HEK293 (cell line): ENCODE measurements at regions not wholly inside any gene's neighbourhood (a gene's known extent, or its start where the extent isn't known, plus 50 kb on each side); places are given as distances from the start of the nearest gene placed in this dataset.

Source experiments
- CTCF ChIA-PET: fragments of 350-600 bp; formaldehyde crosslinking; extraction: SDS; loops from one replicate; lab custom pipeline; 2021; ENCODE audit warnings: antibody characterized with exemption; lab: Yijun Ruan, JAX
- POLR2A ChIA-PET: fragments of 300-600 bp; formaldehyde crosslinking; extraction: SDS; loops from one replicate; lab custom pipeline; 2020; ENCODE audit warnings: antibody characterized with exemption, inconsistent platforms; lab: Yijun Ruan, JAX
- H3K27ac ChIP-seq: fragments of 200-500 bp; sonication (Bioruptor generic); 2 replicates; pipeline ENCODE4 v1.5.1; 2014; ENCODE audit warnings: low read depth, low read length, control low read depth, inconsistent platforms; ENCODE audit errors: extremely low read depth
- H3K36me3 ChIP-seq, 2 experiments: fragments of 200-500 bp in 1 of 2; sonication (Bioruptor generic) in 1 of 2; 1 replicate in 1 of 2; 2 replicates in 1 of 2; pipeline ENCODE4 v1.5.1; 2014 to 2017; ENCODE audit warnings: inconsistent platforms in 2 of 2, low read length in 2 of 2; ENCODE audit not compliant: control insufficient read depth in 2 of 2, insufficient read depth in 1 of 2
- H3K4me1 ChIP-seq: fragments of 200-500 bp; sonication (Bioruptor generic); 2 replicates; pipeline ENCODE4 v1.5.1; 2014; ENCODE audit warnings: mild to moderate bottlenecking, low read length, inconsistent platforms; ENCODE audit not compliant: control insufficient read depth, insufficient read depth
- H3K4me3 ChIP-seq: 2 replicates; pipeline ENCODE4 v1.5.1; 2011; ENCODE audit warnings: low read depth, mild to moderate bottlenecking, control low read depth, low read length, moderate library complexity
- H3K9me3 ChIP-seq: fragments of 200-500 bp; sonication (Bioruptor generic); 2 replicates; pipeline ENCODE4 v1.5.1; 2014; ENCODE audit warnings: low read depth, low read length, inconsistent platforms; ENCODE audit not compliant: control insufficient read depth, insufficient read depth
- BCL11A ChIP-seq: fragments of 450-650 bp; formaldehyde crosslinking; IDR thresholded peaks from 2 replicates; pipeline ENCODE4 v1.5.1; 2016; ENCODE audit warnings: low read depth, missing biosample characterization, missing genetic modification characterization
- GFI1B ChIP-seq: fragments of 450-650 bp; formaldehyde crosslinking; IDR thresholded peaks from 2 replicates; pipeline ENCODE4 v1.5.1; 2016; ENCODE audit warnings: missing biosample characterization, missing genetic modification characterization
- GLI4 ChIP-seq: fragments of 450-650 bp; formaldehyde crosslinking; IDR thresholded peaks from 2 replicates; pipeline ENCODE4 v1.5.1; 2016; ENCODE audit warnings: missing biosample characterization, missing genetic modification characterization
- HOXC10 ChIP-seq: sonication (generic); formaldehyde crosslinking; IDR thresholded peaks from 2 replicates; pipeline ENCODE4 v1.8.1; 2023; ENCODE audit warnings: mild to moderate bottlenecking, missing genetic modification reagents
- KLF10 ChIP-seq: fragments of 450-650 bp; IDR thresholded peaks from 2 replicates; pipeline ENCODE4 v1.5.1; 2018; ENCODE audit warnings: missing biosample characterization, mild to moderate bottlenecking, missing genetic modification characterization
- OSR2 ChIP-seq: fragments of 450-650 bp; formaldehyde crosslinking; IDR thresholded peaks from 2 replicates; pipeline ENCODE4 v1.5.1; 2016; ENCODE audit warnings: missing biosample characterization, missing genetic modification characterization
- RBAK ChIP-seq: fragments of 450-650 bp; formaldehyde crosslinking; IDR thresholded peaks from 2 replicates; pipeline ENCODE4 v1.5.1; 2016; ENCODE audit warnings: missing biosample characterization, missing genetic modification characterization
- SCRT2 ChIP-seq: fragments of 450-650 bp; formaldehyde crosslinking; IDR thresholded peaks from 2 replicates; pipeline ENCODE4 v1.5.1; 2016; ENCODE audit warnings: missing biosample characterization, missing genetic modification characterization
- WT1 ChIP-seq: fragments of 450-650 bp; formaldehyde crosslinking; IDR thresholded peaks from 2 replicates; pipeline ENCODE4 v1.5.1; 2016; ENCODE audit warnings: missing biosample characterization, missing genetic modification characterization
- ZBTB1 ChIP-seq: fragments of 450-650 bp; formaldehyde crosslinking; IDR thresholded peaks from 2 replicates; pipeline ENCODE4 v1.5.1; 2016; ENCODE audit warnings: missing biosample characterization, missing genetic modification characterization
- ZBTB21 ChIP-seq: fragments of 450-650 bp; formaldehyde crosslinking; IDR thresholded peaks from 2 replicates; pipeline ENCODE4 v1.5.1; 2017; ENCODE audit warnings: missing biosample characterization, missing genetic modification characterization
- ZBTB48 ChIP-seq: fragments of 450-650 bp; formaldehyde crosslinking; IDR thresholded peaks from 2 replicates; pipeline ENCODE4 v1.5.1; 2016; ENCODE audit warnings: missing biosample characterization, missing genetic modification characterization
- ZNF138 ChIP-seq: fragments of 450-650 bp; formaldehyde crosslinking; IDR thresholded peaks from 2 replicates; pipeline ENCODE4 v1.5.1; 2016; ENCODE audit warnings: missing biosample characterization, missing genetic modification characterization, borderline replicate concordance
- ZNF140 ChIP-seq: fragments of 450-650 bp; formaldehyde crosslinking; IDR thresholded peaks from 2 replicates; pipeline ENCODE4 v1.5.1; 2016; ENCODE audit warnings: missing biosample characterization, missing genetic modification characterization
- ZNF169 ChIP-seq: fragments of 450-650 bp; formaldehyde crosslinking; IDR thresholded peaks from 2 replicates; pipeline ENCODE4 v1.5.1; 2016; ENCODE audit warnings: missing biosample characterization, missing genetic modification characterization
- ZNF202 ChIP-seq: fragments of 450-650 bp; formaldehyde crosslinking; IDR thresholded peaks from 2 replicates; pipeline ENCODE4 v1.5.1; 2016; ENCODE audit warnings: missing biosample characterization, missing genetic modification characterization, borderline replicate concordance
- ZNF23 ChIP-seq: fragments of 450-650 bp; formaldehyde crosslinking; IDR thresholded peaks from 2 replicates; pipeline ENCODE4 v1.5.1; 2016; ENCODE audit warnings: missing biosample characterization, missing genetic modification characterization, borderline replicate concordance
- ZNF366 ChIP-seq: fragments of 450-650 bp; formaldehyde crosslinking; conservative IDR thresholded peaks from 2 replicates; pipeline ENCODE4 v1.5.1; 2016; ENCODE audit warnings: missing biosample characterization, missing genetic modification characterization
- ZNF404 ChIP-seq: fragments of 450-650 bp; formaldehyde crosslinking; IDR thresholded peaks from 2 replicates; pipeline ENCODE4 v1.5.1; 2017; ENCODE audit warnings: missing biosample characterization, missing genetic modification characterization
- ZNF521 ChIP-seq: fragments of 450-650 bp; formaldehyde crosslinking; IDR thresholded peaks from 2 replicates; pipeline ENCODE4 v1.5.1; 2017; ENCODE audit warnings: missing biosample characterization, mild to moderate bottlenecking, missing genetic modification characterization
- ZNF529 ChIP-seq: fragments of 450-650 bp; formaldehyde crosslinking; IDR thresholded peaks from 2 replicates; pipeline ENCODE4 v1.5.1; 2017; ENCODE audit warnings: missing genetic modification characterization, missing biosample characterization; ENCODE audit not compliant: insufficient replicate concordance
- ZNF560 ChIP-seq: fragments of 450-650 bp; formaldehyde crosslinking; IDR thresholded peaks from 2 replicates; pipeline ENCODE4 v1.5.1; 2017; ENCODE audit warnings: missing biosample characterization, missing genetic modification characterization, borderline replicate concordance
- ZNF571 ChIP-seq: fragments of 450-650 bp; formaldehyde crosslinking; IDR thresholded peaks from 2 replicates; pipeline ENCODE4 v1.5.0; 2017; ENCODE audit warnings: missing biosample characterization, missing genetic modification characterization
- ZNF623 ChIP-seq: fragments of 450-650 bp; formaldehyde crosslinking; IDR thresholded peaks from 2 replicates; pipeline ENCODE4 v1.5.1; 2016; ENCODE audit warnings: missing biosample characterization, missing genetic modification characterization
- ZNF658 ChIP-seq: fragments of 450-650 bp; formaldehyde crosslinking; IDR thresholded peaks from 2 replicates; pipeline ENCODE4; 2016; ENCODE audit warnings: missing biosample characterization, missing genetic modification characterization
- ZNF701 ChIP-seq: fragments of 450-650 bp; formaldehyde crosslinking; IDR thresholded peaks from 2 replicates; pipeline ENCODE4 v1.5.1; 2016; ENCODE audit warnings: missing biosample characterization, missing genetic modification characterization
- ZNF768 ChIP-seq: fragments of 450-650 bp; formaldehyde crosslinking; IDR thresholded peaks from 2 replicates; pipeline ENCODE4 v1.5.1; 2018; ENCODE audit warnings: missing biosample characterization, mild to moderate bottlenecking, missing genetic modification characterization
- ZNF785 ChIP-seq: fragments of 450-650 bp; formaldehyde crosslinking; IDR thresholded peaks from 2 replicates; pipeline ENCODE4 v1.5.1; 2016; ENCODE audit warnings: missing biosample characterization, missing genetic modification characterization
- ZNF791 ChIP-seq: fragments of 450-650 bp; formaldehyde crosslinking; IDR thresholded peaks from 2 replicates; pipeline ENCODE4 v1.5.1; 2016; ENCODE audit warnings: missing biosample characterization, missing genetic modification characterization
- TF ChIP-seq, protein P1 (sequence below): fragments of 450-650 bp; formaldehyde crosslinking; IDR thresholded peaks from 2 replicates; pipeline ENCODE4 v1.5.1; 2017; ENCODE audit warnings: missing biosample characterization, missing genetic modification characterization
- TF ChIP-seq, protein P2 (sequence below): fragments of 450-650 bp; formaldehyde crosslinking; IDR thresholded peaks from 2 replicates; pipeline ENCODE4 v1.5.1; 2016; ENCODE audit warnings: missing biosample characterization, missing genetic modification characterization

GRCh38 chr13:111924678-111925075 is 142.3 kb upstream of the SOX1 start:
- Histone ChIP-seq H3K4me1 (no peaks in the 10 kb centered on the region), H3K36me3 (no peaks in the 10 kb centered on the region), H3K9me3 (no peaks in the 10 kb centered on the region), H3K27ac (no peak overlapping the region), H3K4me3 (no peak overlapping the region)
- TF ChIP-seq ZNF560 (no peak), ZBTB48 (tag by site-specific recombination) (no peak), RBAK (tag by site-specific recombination) (no peak), ZNF785 (tag by site-specific recombination) (no peak), HOXC10 (CRISPR knock-in tag) (no peak)
- TF ChIP-seq, protein P1, sequence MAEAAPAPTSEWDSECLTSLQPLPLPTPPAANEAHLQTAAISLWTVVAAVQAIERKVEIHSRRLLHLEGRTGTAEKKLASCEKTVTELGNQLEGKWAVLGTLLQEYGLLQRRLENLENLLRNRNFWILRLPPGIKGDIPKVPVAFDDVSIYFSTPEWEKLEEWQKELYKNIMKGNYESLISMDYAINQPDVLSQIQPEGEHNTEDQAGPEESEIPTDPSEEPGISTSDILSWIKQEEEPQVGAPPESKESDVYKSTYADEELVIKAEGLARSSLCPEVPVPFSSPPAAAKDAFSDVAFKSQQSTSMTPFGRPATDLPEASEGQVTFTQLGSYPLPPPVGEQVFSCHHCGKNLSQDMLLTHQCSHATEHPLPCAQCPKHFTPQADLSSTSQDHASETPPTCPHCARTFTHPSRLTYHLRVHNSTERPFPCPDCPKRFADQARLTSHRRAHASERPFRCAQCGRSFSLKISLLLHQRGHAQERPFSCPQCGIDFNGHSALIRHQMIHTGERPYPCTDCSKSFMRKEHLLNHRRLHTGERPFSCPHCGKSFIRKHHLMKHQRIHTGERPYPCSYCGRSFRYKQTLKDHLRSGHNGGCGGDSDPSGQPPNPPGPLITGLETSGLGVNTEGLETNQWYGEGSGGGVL (tag by site-specific recombination) = no peak
- POLR2A ChIA-PET = no interaction called here
- CTCF ChIA-PET = no interaction called here

- ChIA-PET POLR2A (no interaction called here), CTCF (no interaction called here)
- TF ChIP-seq KLF10 (tag by site-specific recombination) (no peak), ZNF169 (tag by site-specific recombination) (no peak), ZNF404 (tag by site-specific recombination) (no peak), ZNF571 (no peak), GLI4 (tag by site-specific recombination) (no peak), SCRT2 (tag by site-specific recombination) (no peak), ZNF366 (tag by site-specific recombination) (no peak), OSR2 (tag by site-specific recombination) (no peak), ZNF202 (tag by site-specific recombination) (no peak), ZNF140 (no peak), ZNF23 (tag by site-specific recombination) (no peak), ZNF791 (no peak), ZNF138 (no peak), ZNF768 (tag by site-specific recombination) (no peak), GFI1B (no peak), WT1 (tag by site-specific recombination) (no peak)
- H3K36me3 ChIP-seq = no peaks in the 10 kb centered on the region
- no peak overlapping the region for H3K27ac ChIP-seq
- no peak overlapping the region for H3K4me3 ChIP-seq
- no peaks in the 10 kb centered on the region for H3K4me1 ChIP-seq
- H3K9me3 ChIP-seq = no peaks in the 10 kb centered on the region
Observed at GRCh38 chr13:111925146-111925875, 141.6 kb upstream of the SOX1 start.

DNA sequence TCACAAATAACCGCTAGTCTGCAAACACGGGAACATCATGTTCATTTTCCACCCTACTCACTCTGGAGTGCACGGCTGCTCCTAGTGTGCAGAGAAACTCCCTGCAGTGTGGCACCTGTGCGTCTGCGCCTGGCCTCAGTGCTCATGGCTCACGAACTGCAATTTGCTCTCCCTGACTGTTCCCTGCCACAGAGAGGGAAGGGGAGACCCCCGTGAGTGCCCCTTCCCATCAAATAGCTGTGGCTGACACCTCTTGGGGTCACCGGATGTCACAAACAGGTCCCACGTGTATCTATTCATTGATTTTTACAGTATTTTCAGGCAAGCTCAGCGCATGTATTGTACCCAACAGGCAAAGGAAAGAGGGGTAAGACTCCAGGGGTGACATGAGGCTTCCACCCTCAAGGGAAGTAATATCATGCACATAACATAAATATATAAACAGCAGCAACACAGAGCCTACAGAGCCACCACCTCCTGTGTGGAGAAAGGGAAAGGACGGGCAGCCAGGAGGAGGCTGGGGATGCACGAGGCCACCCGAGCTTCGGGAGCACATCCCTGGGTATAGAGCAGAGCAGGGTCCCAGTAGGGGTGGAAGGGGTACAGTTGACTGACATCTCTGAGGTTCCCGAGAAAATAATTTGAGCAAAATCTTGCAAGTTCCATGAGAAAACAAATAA is 140.3 kb upstream of the SOX1 start:
- no peak overlapping the region for H3K27ac ChIP-seq
- CTCF ChIA-PET = no interaction called here
- no peaks in the 10 kb centered on the region for H3K36me3 ChIP-seq
- H3K9me3 ChIP-seq = no peaks in the 10 kb centered on the region
- POLR2A ChIA-PET = no interaction called here
- no peak overlapping the region for H3K4me3 ChIP-seq
- H3K4me1 ChIP-seq = no peaks in the 10 kb centered on the region
- TF ChIP-seq ZBTB21 (tag by site-specific recombination) (no peak), ZNF658 (tag by site-specific recombination) (no peak), BCL11A (tag by site-specific recombination) (no peak), ZNF768 (tag by site-specific recombination) (no peak), ZNF529 (no peak), ZNF521 (tag by site-specific recombination) (no peak), ZNF701 (tag by site-specific recombination) (no peak), ZBTB1 (tag by site-specific recombination) (no peak), ZNF623 (tag by site-specific recombination) (no peak)
- TF ChIP-seq, protein P2, sequence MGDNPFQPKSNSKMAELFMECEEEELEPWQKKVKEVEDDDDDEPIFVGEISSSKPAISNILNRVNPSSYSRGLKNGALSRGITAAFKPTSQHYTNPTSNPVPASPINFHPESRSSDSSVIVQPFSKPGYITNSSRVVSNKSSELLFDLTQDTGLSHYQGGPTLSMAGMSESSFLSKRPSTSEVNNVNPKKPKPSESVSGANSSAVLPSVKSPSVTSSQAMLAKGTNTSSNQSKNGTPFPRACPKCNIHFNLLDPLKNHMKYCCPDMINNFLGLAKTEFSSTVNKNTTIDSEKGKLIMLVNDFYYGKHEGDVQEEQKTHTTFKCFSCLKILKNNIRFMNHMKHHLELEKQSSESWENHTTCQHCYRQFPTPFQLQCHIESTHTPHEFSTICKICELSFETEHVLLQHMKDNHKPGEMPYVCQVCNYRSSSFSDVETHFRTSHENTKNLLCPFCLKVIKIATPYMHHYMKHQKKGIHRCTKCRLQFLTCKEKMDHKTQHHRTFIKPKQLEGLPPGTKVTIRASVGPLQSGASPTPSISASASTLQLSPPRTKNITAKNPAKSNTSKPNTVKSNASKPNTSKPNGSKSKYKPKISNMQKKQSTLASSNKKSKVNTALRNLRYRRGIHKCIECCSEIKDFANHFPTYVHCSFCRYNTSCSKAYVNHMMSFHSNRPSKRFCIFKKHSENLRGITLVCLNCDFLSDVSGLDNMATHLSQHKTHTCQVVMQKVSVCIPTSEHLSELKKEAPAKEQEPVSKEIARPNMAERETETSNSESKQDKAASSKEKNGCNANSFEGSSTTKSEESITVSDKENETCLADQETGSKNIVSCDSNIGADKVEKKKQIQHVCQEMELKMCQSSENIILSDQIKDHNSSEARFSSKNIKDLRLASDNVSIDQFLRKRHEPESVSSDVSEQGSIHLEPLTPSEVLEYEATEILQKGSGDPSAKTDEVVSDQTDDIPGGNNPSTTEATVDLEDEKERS (tag by site-specific recombination) = no peak
